ENCODE measurements at regions not wholly inside any gene's neighbourhood (a gene's known extent, or its start where the extent isn't known, plus 50 kb on each side); places are given as distances from the start of the nearest gene placed in this dataset.

GRCh38 chr3:165645191-165645590, 192.0 kb downstream of the BCHE start:
- no peak for TF ChIP-seq EZH2 (IDR thresholded peaks at IDR 0.05; ENCODE audit: low read length, unreplicated experiment)
- TF ChIP-seq, protein P1, sequence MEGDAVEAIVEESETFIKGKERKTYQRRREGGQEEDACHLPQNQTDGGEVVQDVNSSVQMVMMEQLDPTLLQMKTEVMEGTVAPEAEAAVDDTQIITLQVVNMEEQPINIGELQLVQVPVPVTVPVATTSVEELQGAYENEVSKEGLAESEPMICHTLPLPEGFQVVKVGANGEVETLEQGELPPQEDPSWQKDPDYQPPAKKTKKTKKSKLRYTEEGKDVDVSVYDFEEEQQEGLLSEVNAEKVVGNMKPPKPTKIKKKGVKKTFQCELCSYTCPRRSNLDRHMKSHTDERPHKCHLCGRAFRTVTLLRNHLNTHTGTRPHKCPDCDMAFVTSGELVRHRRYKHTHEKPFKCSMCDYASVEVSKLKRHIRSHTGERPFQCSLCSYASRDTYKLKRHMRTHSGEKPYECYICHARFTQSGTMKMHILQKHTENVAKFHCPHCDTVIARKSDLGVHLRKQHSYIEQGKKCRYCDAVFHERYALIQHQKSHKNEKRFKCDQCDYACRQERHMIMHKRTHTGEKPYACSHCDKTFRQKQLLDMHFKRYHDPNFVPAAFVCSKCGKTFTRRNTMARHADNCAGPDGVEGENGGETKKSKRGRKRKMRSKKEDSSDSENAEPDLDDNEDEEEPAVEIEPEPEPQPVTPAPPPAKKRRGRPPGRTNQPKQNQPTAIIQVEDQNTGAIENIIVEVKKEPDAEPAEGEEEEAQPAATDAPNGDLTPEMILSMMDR (conservative IDR thresholded peaks at IDR 0.05; ENCODE audit: low read depth, low read length) = no peak

Data from PC-3 (cell line).